Mesendoderm (in vitro differentiated cells): ENCODE measurements at regions not wholly inside any gene's neighbourhood (a gene's known extent, or its start where the extent isn't known, plus 50 kb on each side); places are given as distances from the start of the nearest gene placed in this dataset.

ENCODE experiments used
- DNase-seq: peaks from one replicate; pipeline ENCODE4 v3.0.0; 2013
- H2AK5ac ChIP-seq: 2 replicates; pipeline ENCODE4 v1.6.1; 2013; ENCODE audit warnings: low read length, inconsistent platforms
- H2BK120ac ChIP-seq: 2 replicates; pipeline ENCODE4 v1.6.1; 2013; ENCODE audit warnings: low read depth, mild to moderate bottlenecking, low read length, moderate library complexity, mixed read lengths
- H2BK15ac ChIP-seq: replicated peaks from 2 replicates; pipeline ENCODE4 v1.6.1; 2013; ENCODE audit warnings: low read depth, mild to moderate bottlenecking, moderate library complexity
- H2BK5ac ChIP-seq: 2 replicates; pipeline ENCODE4 v1.6.1; 2013; ENCODE audit warnings: low read length, inconsistent platforms
- H3K18ac ChIP-seq: 2 replicates; pipeline ENCODE4 v1.6.1; 2013; ENCODE audit warnings: mild to moderate bottlenecking, low read length, mixed read lengths
- H3K23ac ChIP-seq: one replicate; pipeline ENCODE4 v1.6.1; 2013; ENCODE audit warnings: low read length
- H3K27ac ChIP-seq: 2 replicates; pipeline ENCODE4 v1.5.1; 2013; ENCODE audit warnings: low read depth, mild to moderate bottlenecking, inconsistent platforms, low read length, moderate library complexity
- H3K27me3 ChIP-seq: 2 replicates; pipeline ENCODE4 v1.6.1; 2013; ENCODE audit warnings: low read length, control low read depth, mild to moderate bottlenecking, inconsistent platforms; ENCODE audit not compliant: insufficient read depth, poor library complexity
- H3K36me3 ChIP-seq: 2 replicates; pipeline ENCODE4 v1.6.1; 2013; ENCODE audit warnings: low read length, inconsistent platforms; ENCODE audit not compliant: control insufficient read depth, insufficient read depth
- H3K4ac ChIP-seq: one replicate; pipeline ENCODE4 v1.6.1; 2013; ENCODE audit warnings: low read depth, mild to moderate bottlenecking, low read length, moderate library complexity
- H3K4me1 ChIP-seq: 2 replicates; pipeline ENCODE4 v1.6.1; 2013; ENCODE audit warnings: low read depth, low read length, inconsistent platforms; ENCODE audit not compliant: control insufficient read depth
- H3K4me2 ChIP-seq: 2 replicates; pipeline ENCODE4 v1.6.1; 2013; ENCODE audit warnings: low read length
- H3K4me3 ChIP-seq: 2 replicates; pipeline ENCODE4 v1.5.1; 2013; ENCODE audit warnings: mild to moderate bottlenecking, low read length
- H3K56ac ChIP-seq: one replicate; pipeline ENCODE4 v1.6.1; 2013; ENCODE audit warnings: low read length
- H3K79me1 ChIP-seq: 2 replicates; pipeline ENCODE4 v1.6.1; 2013; ENCODE audit warnings: low read length, inconsistent platforms
- H3K79me2 ChIP-seq: 2 replicates; pipeline ENCODE4 v1.6.1; 2013; ENCODE audit warnings: mild to moderate bottlenecking, low read length; ENCODE audit not compliant: control insufficient read depth, insufficient read depth
- H3K9ac ChIP-seq: 2 replicates; pipeline ENCODE4 v1.6.1; 2013; ENCODE audit warnings: low read length, inconsistent platforms
- H4K5ac ChIP-seq: one replicate; pipeline ENCODE4 v1.6.1; 2013; ENCODE audit warnings: low read length
- H4K8ac ChIP-seq: one replicate; pipeline ENCODE4 v1.6.1; 2013; ENCODE audit warnings: low read depth, mild to moderate bottlenecking, control low read depth, low read length, moderate library complexity
- WGBS: extraction: QIAGEN DNeasy Blood & Tissue Kit; methylation state at CpG from one replicate; pipeline ENCODE4 v1.1.7; 2013; ENCODE audit warnings: low lambda C conversion rate, missing lambda C conversion rate; ENCODE audit not compliant: insufficient coverage; ENCODE audit errors: extremely low coverage; 5-methylcytosine and 5-hydroxymethylcytosine counted together

- H3K4me2 ChIP-seq, result no peak overlapping the region
Measured at GRCh38 chr14:30142216-30142615, 214.6 kb upstream of the PRKD1 start.

GRCh38 chr14:30143627-30144026 is 216.0 kb upstream of the PRKD1 start:
- Histone ChIP-seq H2BK15ac (no peak overlapping the region), H3K18ac (no peak overlapping the region), H3K4me3 (no peak overlapping the region), H4K8ac (no peak overlapping the region), H3K79me1 (no peaks in the 10 kb centered on the region), H3K36me3 (no peaks in the 10 kb centered on the region), H3K4me1 (no peaks in the 10 kb centered on the region), H3K4ac (no peak overlapping the region), H4K5ac (no peak overlapping the region), H3K4me2 (no peak overlapping the region), H3K56ac (no peak overlapping the region), H3K27me3 (no peaks in the 10 kb centered on the region), H3K9ac (no peak overlapping the region), H2BK120ac (no peak overlapping the region), H2AK5ac (no peak overlapping the region), H3K27ac (no peak overlapping the region), H3K23ac (no peak overlapping the region), H3K79me2 (no peaks in the 10 kb centered on the region), H2BK5ac (no peak overlapping the region)
- no peak for DNase-seq

More at GRCh38 chr14:30142216-30142615, 214.6 kb upstream of the PRKD1 start:
- no peak overlapping the region for H3K18ac ChIP-seq
- no peak for DNase-seq
- no peak overlapping the region for H3K4me3 ChIP-seq
- H3K4ac ChIP-seq, result no peak overlapping the region
- no peaks in the 10 kb centered on the region for H3K79me2 ChIP-seq
- H3K9ac ChIP-seq, result no peak overlapping the region
- no peak overlapping the region for H3K56ac ChIP-seq
- H2AK5ac ChIP-seq, result no peak overlapping the region
- no peaks in the 10 kb centered on the region for H3K4me1 ChIP-seq
- no peaks in the 10 kb centered on the region for H3K27me3 ChIP-seq
- no peak overlapping the region for H2BK15ac ChIP-seq
- H2BK120ac ChIP-seq, result no peak overlapping the region
- no CpG with 5 or more reads among the region's 1 CpG for WGBS
- no peak overlapping the region for H4K8ac ChIP-seq
- H3K36me3 ChIP-seq, result no peaks in the 10 kb centered on the region
- H3K79me1 ChIP-seq, result no peaks in the 10 kb centered on the region
- no peak overlapping the region for H2BK5ac ChIP-seq
- H3K23ac ChIP-seq, result no peak overlapping the region
- no peak overlapping the region for H4K5ac ChIP-seq
- H3K27ac ChIP-seq, result no peak overlapping the region

- no peak overlapping the region for H3K4me3 ChIP-seq
- H3K4me1 ChIP-seq, result no peaks in the 10 kb centered on the region
- no peak overlapping the region for H3K9ac ChIP-seq
- no peaks in the 10 kb centered on the region for H3K79me1 ChIP-seq
- H3K4ac ChIP-seq, result no peak overlapping the region
- no peak for DNase-seq
- no peak overlapping the region for H2BK120ac ChIP-seq
- H3K23ac ChIP-seq, result no peak overlapping the region
- no peak overlapping the region for H2AK5ac ChIP-seq
- no peak overlapping the region for H4K8ac ChIP-seq
- H3K27ac ChIP-seq, result no peak overlapping the region
- no peak overlapping the region for H3K56ac ChIP-seq
- H3K27me3 ChIP-seq, result no peaks in the 10 kb centered on the region
- no peaks in the 10 kb centered on the region for H3K79me2 ChIP-seq
- no peak overlapping the region for H2BK5ac ChIP-seq
- H4K5ac ChIP-seq, result no peak overlapping the region
- WGBS, result no CpG with 5 or more reads among the region's 2 CpGs
- H3K36me3 ChIP-seq, result no peaks in the 10 kb centered on the region
- no peak overlapping the region for H3K18ac ChIP-seq
- no peak overlapping the region for H3K4me2 ChIP-seq
- H2BK15ac ChIP-seq, result no peak overlapping the region
Measured at GRCh38 chr14:30153717-30154116, 226.1 kb upstream of the PRKD1 start.

DNA sequence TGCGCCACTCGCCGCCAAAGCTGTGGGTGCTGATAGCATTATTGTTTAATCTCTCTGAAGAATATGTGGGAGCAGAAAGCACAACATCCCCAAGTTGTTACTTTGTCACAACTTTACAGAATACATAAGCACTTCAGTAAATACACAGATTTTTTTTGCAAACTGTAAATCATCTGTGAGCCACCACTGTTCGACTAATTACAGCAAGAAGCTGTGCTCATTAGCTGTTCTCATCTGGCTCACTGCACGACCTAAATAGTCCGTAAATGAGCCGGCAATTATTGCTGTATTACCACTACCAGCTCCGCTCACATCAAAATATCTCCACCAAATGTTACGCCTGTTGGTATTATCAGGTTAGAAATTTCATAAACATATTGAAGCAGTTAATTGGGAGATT is 228.9 kb upstream of the PRKD1 start:
- H3K4me1 ChIP-seq, result no peaks in the 10 kb centered on the region
- no peaks in the 10 kb centered on the region for H3K27me3 ChIP-seq
- H3K18ac ChIP-seq, result no peak overlapping the region
- no peaks in the 10 kb centered on the region for H3K79me1 ChIP-seq
- no peak for DNase-seq
- H2BK120ac ChIP-seq, result no peak overlapping the region
- H3K56ac ChIP-seq, result no peak overlapping the region
- H4K8ac ChIP-seq, result no peak overlapping the region
- H2BK5ac ChIP-seq, result no peak overlapping the region
- no peak overlapping the region for H3K27ac ChIP-seq
- H3K4ac ChIP-seq, result no peak overlapping the region
- H3K9ac ChIP-seq, result no peak overlapping the region
- H3K79me2 ChIP-seq, result no peaks in the 10 kb centered on the region
- no peak overlapping the region for H3K4me3 ChIP-seq
- no peak overlapping the region for H3K23ac ChIP-seq
- H2BK15ac ChIP-seq, result no peak overlapping the region
- no peak overlapping the region for H3K4me2 ChIP-seq
- no peak overlapping the region for H4K5ac ChIP-seq
- H3K36me3 ChIP-seq, result no peaks in the 10 kb centered on the region
- WGBS, result no CpG with 5 or more reads among the region's 9 CpGs
- H2AK5ac ChIP-seq, result no peak overlapping the region

DNA sequence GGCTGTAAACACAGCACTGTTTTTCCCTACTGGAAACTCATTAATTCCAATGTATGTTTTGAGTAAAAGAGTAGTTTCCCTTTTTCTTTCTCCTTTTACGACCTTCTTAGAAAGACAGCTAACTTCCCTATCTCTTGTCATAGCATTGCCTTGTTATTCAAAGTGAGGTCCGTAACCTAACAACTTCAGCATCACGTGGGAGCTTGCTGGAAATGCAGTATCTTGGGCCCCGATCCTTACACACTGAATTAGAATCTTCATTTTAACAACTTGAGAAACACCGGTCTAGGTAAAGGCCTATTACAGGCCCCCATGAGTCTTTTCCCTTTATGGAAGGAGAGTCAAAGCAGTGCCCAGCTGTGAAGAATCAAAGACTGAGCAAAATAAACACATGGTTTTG is 230.7 kb upstream of the PRKD1 start:
- H3K27ac ChIP-seq, result no peak overlapping the region
- DNase-seq, result peak; percentile 13
- H3K27me3 ChIP-seq, result no peaks in the 10 kb centered on the region
- H3K4ac ChIP-seq, result no peak overlapping the region
- H2BK15ac ChIP-seq, result no peak overlapping the region
- no peak overlapping the region for H3K56ac ChIP-seq
- H3K36me3 ChIP-seq, result no peaks in the 10 kb centered on the region
- no peaks in the 10 kb centered on the region for H3K79me1 ChIP-seq
- no peaks in the 10 kb centered on the region for H3K79me2 ChIP-seq
- no peak overlapping the region for H3K18ac ChIP-seq
- no CpG with 5 or more reads among the region's 5 CpGs for WGBS
- H2BK5ac ChIP-seq, result no peak overlapping the region
- no peaks in the 10 kb centered on the region for H3K4me1 ChIP-seq
- no peak overlapping the region for H3K23ac ChIP-seq
- H3K4me3 ChIP-seq, result no peak overlapping the region
- no peak overlapping the region for H3K9ac ChIP-seq
- H4K5ac ChIP-seq, result no peak overlapping the region
- no peak overlapping the region for H3K4me2 ChIP-seq
- H2AK5ac ChIP-seq, result no peak overlapping the region
- no peak overlapping the region for H4K8ac ChIP-seq
- H2BK120ac ChIP-seq, result no peak overlapping the region

DNA sequence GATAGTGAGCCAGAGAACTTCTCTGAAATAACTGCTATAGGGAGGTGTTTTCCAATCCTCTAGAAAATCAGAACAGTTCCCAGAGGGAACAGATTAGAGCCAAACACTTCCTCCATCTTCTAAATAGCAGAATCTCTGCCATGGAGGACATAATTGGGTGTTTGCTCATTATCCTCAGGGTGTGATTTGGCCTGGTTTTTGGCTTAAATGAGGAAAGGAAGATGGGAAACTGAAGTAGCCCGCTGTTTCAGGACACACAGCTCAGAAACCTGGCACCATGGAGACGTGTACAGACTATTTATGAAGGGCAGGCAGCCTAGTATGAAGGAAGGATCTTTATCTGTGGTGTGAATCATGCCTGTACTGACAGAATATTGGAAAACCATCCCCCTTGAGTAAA is 231.7 kb upstream of the PRKD1 start:
- Histone ChIP-seq H4K5ac (no peak overlapping the region), H3K36me3 (no peaks in the 10 kb centered on the region), H3K27me3 (no peaks in the 10 kb centered on the region), H3K4me3 (no peak overlapping the region), H2AK5ac (no peak overlapping the region), H3K56ac (no peak overlapping the region), H3K4ac (no peak overlapping the region), H3K27ac (no peak overlapping the region), H2BK15ac (no peak overlapping the region), H3K4me1 (no peaks in the 10 kb centered on the region), H3K18ac (no peak overlapping the region), H3K9ac (no peak overlapping the region), H2BK120ac (no peak overlapping the region), H2BK5ac (no peak overlapping the region), H4K8ac (no peak overlapping the region), H3K79me2 (no peaks in the 10 kb centered on the region), H3K79me1 (no peaks in the 10 kb centered on the region), H3K23ac (no peak overlapping the region), H3K4me2 (no peak overlapping the region)
- WGBS, result no CpG with 5 or more reads among the region's 2 CpGs
- no peak for DNase-seq
